Astrocyte (in vitro differentiated cells and primary cell): ENCODE measurements at regions not wholly inside any gene's neighbourhood (a gene's known extent, or its start where the extent isn't known, plus 50 kb on each side); places are given as distances from the start of the nearest gene placed in this dataset.

ENCODE experiments used
- DNase-seq: peaks from one replicate; pipeline ENCODE4 v3.0.0-alpha.2; 2010; ENCODE audit warnings: low read depth
- FAIRE-seq: peaks from 2 replicates; lab custom pipeline; 2011; peaks lifted over from hg19 to GRCh38; lab: Jason Lieb, UNC
- H2AFZ ChIP-seq: 2 replicates; pipeline ENCODE4 v1.6.0; 2012; ENCODE audit warnings: low read depth, low read length, inconsistent platforms
- H3K27ac ChIP-seq: 2 replicates; pipeline ENCODE4 v1.5.1; 2011; ENCODE audit warnings: low read depth, low read length, inconsistent platforms
- H3K27me3 ChIP-seq: 2 replicates; pipeline ENCODE4 v1.6.0; 2011; ENCODE audit warnings: low read length, inconsistent platforms; ENCODE audit not compliant: insufficient read depth
- H3K36me3 ChIP-seq: 2 replicates; pipeline ENCODE4 v1.5.1; 2011; ENCODE audit warnings: low read length, inconsistent platforms; ENCODE audit not compliant: insufficient read depth
- H3K4me1 ChIP-seq: 2 replicates; pipeline ENCODE4 v1.5.1; 2011; ENCODE audit warnings: low read length, inconsistent platforms; ENCODE audit not compliant: insufficient read depth
- H3K4me2 ChIP-seq: 2 replicates; pipeline ENCODE4 v1.6.0; 2012; ENCODE audit warnings: low read length, inconsistent platforms
- H3K4me3 ChIP-seq: 2 replicates; pipeline ENCODE4 v1.5.1; 2011; ENCODE audit warnings: low read depth, mild to moderate bottlenecking, low read length, inconsistent platforms; ENCODE audit not compliant: insufficient read depth
- H3K79me2 ChIP-seq: 2 replicates; pipeline ENCODE4 v1.6.0; 2012; ENCODE audit warnings: mild to moderate bottlenecking, low read length, inconsistent platforms; ENCODE audit not compliant: insufficient read depth
- H3K9ac ChIP-seq: 2 replicates; pipeline ENCODE4 v1.6.0; 2012; ENCODE audit warnings: mild to moderate bottlenecking, low read length, inconsistent platforms
- H3K9me3 ChIP-seq: 2 replicates; pipeline ENCODE4 v1.5.1; 2012; ENCODE audit warnings: low read depth, mild to moderate bottlenecking, low read length, inconsistent platforms; ENCODE audit not compliant: insufficient read depth
- H4K20me1 ChIP-seq: 2 replicates; pipeline ENCODE4 v1.6.0; 2012; ENCODE audit warnings: low read length, inconsistent platforms; ENCODE audit not compliant: insufficient read depth
- H3K27ac Mint-ChIP-seq: one replicate; pipeline ENCODE4 v1.8.0; 2021; ENCODE audit warnings: mild to moderate bottlenecking, mixed read lengths; ENCODE audit not compliant: unreplicated experiment
- H3K27me3 Mint-ChIP-seq: one replicate; pipeline ENCODE4 v1.8.0; 2021; ENCODE audit warnings: low read depth, mixed read lengths; ENCODE audit not compliant: unreplicated experiment
- H3K36me3 Mint-ChIP-seq: one replicate; pipeline ENCODE4 v1.8.0; 2021; ENCODE audit warnings: low read depth, mixed read lengths; ENCODE audit not compliant: unreplicated experiment
- H3K4me1 Mint-ChIP-seq: one replicate; pipeline ENCODE4 v1.8.0; 2021; ENCODE audit warnings: low read depth, mixed read lengths; ENCODE audit not compliant: unreplicated experiment
- H3K4me3 Mint-ChIP-seq: one replicate; pipeline ENCODE4 v1.8.0; 2021; ENCODE audit warnings: mild to moderate bottlenecking, moderate library complexity, mixed read lengths; ENCODE audit not compliant: unreplicated experiment
- H3K9me3 Mint-ChIP-seq: one replicate; pipeline ENCODE4 v1.8.0; 2021; ENCODE audit warnings: mild to moderate bottlenecking, mixed read lengths; ENCODE audit not compliant: unreplicated experiment
- CTCF ChIP-seq: IDR thresholded peaks from 2 replicates; pipeline ENCODE4 v1.5.1; 2011; ENCODE audit warnings: low read depth, mild to moderate bottlenecking, inconsistent platforms, low read length, moderate library complexity; ENCODE audit not compliant: insufficient read depth
- EZH2 ChIP-seq: IDR thresholded peaks from 2 replicates; pipeline ENCODE4 v1.6.1; 2012; ENCODE audit warnings: mild to moderate bottlenecking, low read length, inconsistent platforms; ENCODE audit not compliant: insufficient read depth

DNA sequence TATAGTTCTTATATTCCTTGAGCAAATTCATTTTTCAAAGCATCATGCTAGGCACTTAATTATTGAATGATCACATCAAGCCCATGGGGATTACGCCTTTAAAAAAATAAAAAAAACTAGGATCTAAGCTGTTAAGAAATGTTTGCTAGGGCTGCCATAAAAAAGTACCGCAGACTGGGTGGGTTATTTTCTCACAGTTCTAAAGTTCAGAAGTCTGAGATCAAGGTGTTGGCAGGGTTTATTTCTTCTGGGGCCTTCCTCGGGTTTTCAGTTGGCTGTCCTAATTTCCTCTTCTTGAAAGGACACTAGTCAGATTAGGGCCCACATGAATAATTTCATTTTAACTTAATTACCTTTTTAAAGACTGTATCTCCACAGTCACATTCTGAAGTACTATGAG, 165.6 kb upstream of the RIMS1 start:
- H4K20me1 ChIP-seq, result no peaks in the 10 kb centered on the region
- no peaks in the 10 kb centered on the region for H3K4me1 ChIP-seq
- Mint-ChIP-seq H3K9me3 (no peaks in the 10 kb centered on the region), H3K36me3 (no peaks in the 10 kb centered on the region), H3K27ac (no peak overlapping the region), H3K4me3 (no peak overlapping the region), H3K4me1 (no peaks in the 10 kb centered on the region), H3K27me3 (peaks cover 3% of the 10 kb centered on the region)
- H3K4me2 ChIP-seq, result no peak overlapping the region
- no peaks in the 10 kb centered on the region for H3K79me2 ChIP-seq
- H3K9ac ChIP-seq, result no peak overlapping the region
- TF ChIP-seq CTCF (no peak), EZH2 (no peak)
- FAIRE-seq, result no peak
- no peak overlapping the region for H3K4me3 ChIP-seq
- no peaks in the 10 kb centered on the region for H3K36me3 ChIP-seq
- no peak overlapping the region for H2AFZ ChIP-seq
- no peaks in the 10 kb centered on the region for H3K27me3 ChIP-seq
- DNase-seq, result no peak
- H3K27ac ChIP-seq, result no peak overlapping the region
- H3K9me3 ChIP-seq, result no peaks in the 10 kb centered on the region

GRCh38 chr6:71721642-71722041, 164.7 kb upstream of the RIMS1 start:
- TF ChIP-seq EZH2 (no peak), CTCF (no peak)
- H3K4me1 Mint-ChIP-seq, result no peaks in the 10 kb centered on the region
- Histone ChIP-seq H3K4me1 (no peaks in the 10 kb centered on the region), H3K4me2 (peak overlapping the region; percentile 17), H3K9ac (no peak overlapping the region), H3K27me3 (no peaks in the 10 kb centered on the region), H3K79me2 (no peaks in the 10 kb centered on the region), H4K20me1 (no peaks in the 10 kb centered on the region), H3K4me3 (no peak overlapping the region), H2AFZ (no peak overlapping the region), H3K36me3 (no peaks in the 10 kb centered on the region), H3K9me3 (no peaks in the 10 kb centered on the region), H3K27ac (no peak overlapping the region)
- no peak overlapping the region for H3K4me3 Mint-ChIP-seq
- peaks cover 3% of the 10 kb centered on the region for H3K27me3 Mint-ChIP-seq
- DNase-seq (peak; percentile 57), FAIRE-seq (peak; percentile 81)
- H3K9me3 Mint-ChIP-seq, result no peaks in the 10 kb centered on the region
- no peaks in the 10 kb centered on the region for H3K36me3 Mint-ChIP-seq
- no peak overlapping the region for H3K27ac Mint-ChIP-seq

DNA sequence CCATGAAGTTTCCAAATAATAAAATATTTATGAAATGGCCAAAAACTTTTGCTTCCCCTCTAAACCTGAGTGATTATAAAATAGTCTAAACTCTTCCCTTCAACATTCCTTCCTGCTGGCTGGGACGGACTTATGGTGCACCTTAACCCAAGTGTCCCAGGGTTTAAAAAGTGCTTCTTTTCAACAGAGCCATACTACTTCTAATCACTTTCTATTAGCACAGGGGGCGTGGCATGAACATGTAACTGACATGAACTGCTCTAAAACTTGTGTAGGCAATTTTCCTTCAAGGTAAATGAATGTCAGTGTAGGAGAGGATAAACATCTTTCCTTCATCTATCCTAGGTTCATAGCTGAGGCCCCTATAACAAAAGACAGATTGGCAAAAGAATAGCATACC, 163.6 kb upstream of the RIMS1 start:
- no peaks in the 10 kb centered on the region for H3K27me3 ChIP-seq
- no peak for TF ChIP-seq EZH2
- no peak for TF ChIP-seq CTCF
- H3K79me2 ChIP-seq, result no peaks in the 10 kb centered on the region
- H4K20me1 ChIP-seq, result no peaks in the 10 kb centered on the region
- peaks cover 4% of the 10 kb centered on the region for H3K4me1 Mint-ChIP-seq
- H3K9me3 ChIP-seq, result no peaks in the 10 kb centered on the region
- FAIRE-seq, result no peak
- H2AFZ ChIP-seq, result no peak overlapping the region
- no peak for DNase-seq
- H3K36me3 Mint-ChIP-seq, result no peaks in the 10 kb centered on the region
- H3K4me1 ChIP-seq, result no peaks in the 10 kb centered on the region
- no peak overlapping the region for H3K4me3 ChIP-seq
- peaks cover 3% of the 10 kb centered on the region for H3K27me3 Mint-ChIP-seq
- H3K36me3 ChIP-seq, result no peaks in the 10 kb centered on the region
- no peaks in the 10 kb centered on the region for H3K9me3 Mint-ChIP-seq
- no peak overlapping the region for H3K4me2 ChIP-seq
- no peak overlapping the region for H3K27ac Mint-ChIP-seq
- no peak overlapping the region for H3K27ac ChIP-seq
- no peak overlapping the region for H3K4me3 Mint-ChIP-seq
- H3K9ac ChIP-seq, result no peak overlapping the region
